CD4-positive, alpha-beta memory T cell (primary cell): ENCODE measurements at regions not wholly inside any gene's neighbourhood (a gene's known extent, or its start where the extent isn't known, plus 50 kb on each side); places are given as distances from the start of the nearest gene placed in this dataset.

Experiments
- CTCF ChIA-PET: fragments of 350-600 bp; sonication (Branson Sonifier 250); formaldehyde crosslinking; loops from one replicate; lab custom pipeline; 2021; ENCODE audit warnings: inconsistent platforms; ENCODE audit not compliant: partially characterized antibody; lab: Charles Lee
- POLR2A ChIA-PET: fragments of 350-600 bp; sonication (Branson Sonifier 250); formaldehyde crosslinking; loops from one replicate; lab custom pipeline; 2021; ENCODE audit not compliant: partially characterized antibody; lab: Charles Lee
- DNase-seq, 5 donors: peaks; one replicate each; pipeline versions ENCODE4 v3.0.0 to v3.0.0-alpha.2; 2020 to 2022; ENCODE audit warnings: mixed read lengths in 1 of 5
- H3K27ac ChIP-seq: one replicate; pipeline ENCODE4 v1.7.0; 2013; ENCODE audit warnings: low read depth, low read length
- H3K27me3 ChIP-seq: 2 replicates; pipeline ENCODE4 v1.7.0; 2013; ENCODE audit warnings: mild to moderate bottlenecking, low read length, moderate library complexity; ENCODE audit not compliant: insufficient read depth
- H3K36me3 ChIP-seq: 2 replicates; pipeline ENCODE4 v1.7.0; 2013; ENCODE audit warnings: mild to moderate bottlenecking, low read length, moderate library complexity; ENCODE audit not compliant: insufficient read depth
- H3K4me1 ChIP-seq: 2 replicates; pipeline ENCODE4 v1.7.0; 2013; ENCODE audit warnings: mild to moderate bottlenecking, low read length, moderate library complexity; ENCODE audit not compliant: insufficient read depth
- H3K4me3 ChIP-seq, 2 donors: one replicate each; pipeline ENCODE4 v1.7.0; 2013; ENCODE audit warnings: low read length in 2 of 2, mild to moderate bottlenecking in 1 of 2
- H3K9me3 ChIP-seq, 2 donors: one replicate each; pipeline ENCODE4 v1.7.0; 2013; ENCODE audit warnings: low read length in 2 of 2, control low read depth in 1 of 2; ENCODE audit not compliant: control insufficient read depth in 1 of 2
- H3K27ac Mint-ChIP-seq, 7 donors: one replicate each; pipeline ENCODE4 v1.8.0; 2020 to 2021; ENCODE audit warnings: mixed read lengths in 7 of 7, mild to moderate bottlenecking in 6 of 7, inconsistent platforms in 3 of 7, moderate library complexity in 3 of 7
- H3K27me3 Mint-ChIP-seq, 2 donors: one replicate each; pipeline ENCODE4 v1.8.0; 2020 to 2021; ENCODE audit warnings: mixed read lengths in 2 of 2
- H3K36me3 Mint-ChIP-seq, 2 donors: one replicate each; pipeline ENCODE4 v1.8.0; 2020 to 2021; ENCODE audit warnings: mixed read lengths in 2 of 2, inconsistent platforms in 1 of 2, mild to moderate bottlenecking in 1 of 2
- H3K4me1 Mint-ChIP-seq, 4 donors: one replicate each; pipeline ENCODE4 v1.8.0; 2020 to 2021; ENCODE audit warnings: mixed read lengths in 4 of 4, mild to moderate bottlenecking in 1 of 4
- H3K4me3 Mint-ChIP-seq, 8 donors: one replicate each; pipeline ENCODE4 v1.8.0; 2020 to 2021; ENCODE audit warnings: mixed read lengths in 8 of 8, mild to moderate bottlenecking in 7 of 8, moderate library complexity in 6 of 8, inconsistent platforms in 3 of 8
- H3K9me3 Mint-ChIP-seq, 8 donors: one replicate each; pipeline ENCODE4 v1.8.0; 2020 to 2021; ENCODE audit warnings: mixed read lengths in 8 of 8, mild to moderate bottlenecking in 5 of 8, inconsistent platforms in 3 of 8, moderate library complexity in 1 of 8
- intact Hi-C: fragments of 100-400 bp; cut with micrococcal nuclease; formaldehyde crosslinking; loops from one replicate; pipeline ENCODE4 v1.15.1; 2023

DNA sequence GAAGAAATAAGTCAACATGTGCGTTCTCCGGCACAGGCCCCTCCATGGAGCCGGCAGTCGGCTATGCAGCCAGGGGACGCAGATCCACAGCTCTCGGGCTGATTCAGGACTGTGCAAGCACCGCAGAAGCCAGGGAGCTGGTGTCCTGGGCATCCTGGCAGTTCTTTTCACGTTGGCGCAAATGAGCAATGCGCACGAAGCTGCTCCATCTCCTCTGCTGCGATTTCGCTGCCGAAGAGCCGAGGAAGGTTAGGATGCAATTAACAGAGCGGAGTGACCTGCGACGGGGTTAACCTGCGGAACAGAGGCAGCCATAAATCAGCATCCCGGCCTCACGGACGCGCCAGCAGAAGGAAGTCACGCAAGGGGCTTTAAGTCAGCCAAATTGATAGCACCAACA is 107.1 kb upstream of the POU3F3 start:
- Mint-ChIP-seq H3K4me3 (no peak overlapping the region), H3K4me1 (no peaks in the 10 kb centered on the region), H3K9me3 (peaks cover 0 to 5% (median 0%) of the 10 kb centered on the region in 8 donors), H3K27me3 (peaks cover 0 to 6% of the 10 kb centered on the region in 2 donors), H3K27ac (no peak overlapping the region), H3K36me3 (no peaks in the 10 kb centered on the region)
- ChIA-PET POLR2A (no interaction called here), CTCF (no interaction called here)
- intact Hi-C loops, result no loop called here
- DNase-seq, result no peak
- no peaks in the 10 kb centered on the region for H3K27me3 ChIP-seq
- H3K4me3 ChIP-seq, result no peak overlapping the region
- H3K36me3 ChIP-seq, result no peaks in the 10 kb centered on the region
- no peak overlapping the region for H3K27ac ChIP-seq
- H3K9me3 ChIP-seq, result no peaks in the 10 kb centered on the region
- H3K4me1 ChIP-seq, result no peaks in the 10 kb centered on the region

DNA sequence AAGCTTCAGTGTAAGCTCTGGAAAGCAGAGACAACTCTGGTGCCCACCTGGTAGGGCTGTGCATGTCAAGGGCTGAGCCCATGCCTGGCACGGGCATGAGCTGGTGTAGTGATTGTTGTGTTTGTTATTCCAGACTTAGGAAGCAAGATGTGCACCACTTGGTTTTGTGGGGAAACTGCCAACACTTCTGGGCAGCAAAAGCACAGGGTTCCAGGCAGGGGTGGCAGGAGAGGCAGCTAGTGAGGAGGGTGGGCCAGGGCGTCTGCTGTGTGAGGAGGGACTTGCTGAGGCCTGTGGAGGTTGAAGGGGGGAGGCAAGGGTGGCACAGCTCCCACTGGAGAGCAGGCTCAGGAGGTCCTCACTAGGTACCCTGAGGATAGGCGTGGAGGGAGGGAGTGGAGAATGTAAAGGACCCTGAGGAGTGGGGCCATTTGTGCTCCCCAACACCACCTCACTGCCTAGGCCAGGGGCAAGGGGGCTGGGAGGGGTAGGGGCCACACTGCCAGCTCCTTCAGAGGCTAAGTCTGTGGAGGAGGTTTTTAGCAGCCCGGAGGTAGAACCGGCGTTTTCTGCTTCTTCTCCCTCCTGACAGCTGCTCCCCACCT is 104.0 kb upstream of the POU3F3 start:
- no peak overlapping the region for H3K4me3 ChIP-seq
- Mint-ChIP-seq H3K4me1 (no peaks in the 10 kb centered on the region), H3K4me3 (no peak overlapping the region), H3K9me3 (peaks cover 0 to 5% (median 0%) of the 10 kb centered on the region in 8 donors), H3K36me3 (no peaks in the 10 kb centered on the region), H3K27me3 (peaks cover 0 to 6% of the 10 kb centered on the region in 2 donors), H3K27ac (no peak overlapping the region)
- H3K4me1 ChIP-seq, result no peaks in the 10 kb centered on the region
- H3K27ac ChIP-seq, result no peak overlapping the region
- DNase-seq, result no peak
- POLR2A ChIA-PET, result no interaction called here
- no peaks in the 10 kb centered on the region for H3K36me3 ChIP-seq
- H3K27me3 ChIP-seq, result no peaks in the 10 kb centered on the region
- CTCF ChIA-PET, result no interaction called here
- intact Hi-C loops, result no loop called here
- no peaks in the 10 kb centered on the region for H3K9me3 ChIP-seq

GRCh38 chr2:104752504-104752903 is 101.4 kb upstream of the POU3F3 start:
- no peak for DNase-seq

GRCh38 chr2:104755026-104755878 is 98.7 kb upstream of the POU3F3 start:
- no peak for DNase-seq
- POLR2A ChIA-PET, result no interaction called here

More at GRCh38 chr2:104752504-104752903, 101.4 kb upstream of the POU3F3 start:
- Histone ChIP-seq H3K4me3 (no peak overlapping the region), H3K27ac (no peak overlapping the region), H3K9me3 (no peaks in the 10 kb centered on the region), H3K4me1 (no peaks in the 10 kb centered on the region), H3K36me3 (no peaks in the 10 kb centered on the region), H3K27me3 (no peaks in the 10 kb centered on the region)
- peaks cover 0 to 5% (median 1%) of the 10 kb centered on the region in 8 donors for H3K9me3 Mint-ChIP-seq
- ChIA-PET POLR2A (no interaction called here), CTCF (no interaction called here)
- H3K36me3 Mint-ChIP-seq, result no peaks in the 10 kb centered on the region
- no peaks in the 10 kb centered on the region for H3K4me1 Mint-ChIP-seq
- H3K27ac Mint-ChIP-seq, result no peak overlapping the region
- H3K27me3 Mint-ChIP-seq, result peaks cover 3 to 4% of the 10 kb centered on the region in 2 donors
- intact Hi-C loops, result no loop called here
- no peak overlapping the region for H3K4me3 Mint-ChIP-seq

GRCh38 chr2:104756118-104756517 is 97.8 kb upstream of the POU3F3 start:
- Histone ChIP-seq H3K27me3 (no peaks in the 10 kb centered on the region), H3K4me1 (no peaks in the 10 kb centered on the region), H3K9me3 (no peaks in the 10 kb centered on the region), H3K27ac (no peak overlapping the region), H3K4me3 (no peak overlapping the region), H3K36me3 (no peaks in the 10 kb centered on the region)
- Mint-ChIP-seq H3K9me3 (peaks cover 0 to 4% (median 0%) of the 10 kb centered on the region in 8 donors), H3K4me1 (no peaks in the 10 kb centered on the region), H3K36me3 (no peaks in the 10 kb centered on the region), H3K4me3 (no peak overlapping the region), H3K27ac (no peak overlapping the region), H3K27me3 (peaks cover under 1 to 6% of the 10 kb centered on the region in 2 donors)
- intact Hi-C loops, result no loop called here
- CTCF ChIA-PET, result no interaction called here
- no peak for DNase-seq
- POLR2A ChIA-PET, result no interaction called here

More at GRCh38 chr2:104755026-104755878, 98.7 kb upstream of the POU3F3 start:
- H3K9me3 Mint-ChIP-seq, result peaks cover 0 to 4% (median 0%) of the 10 kb centered on the region in 8 donors
- H3K4me3 Mint-ChIP-seq, result no peak overlapping the region
- H3K36me3 Mint-ChIP-seq, result no peaks in the 10 kb centered on the region
- Histone ChIP-seq H3K36me3 (no peaks in the 10 kb centered on the region), H3K4me3 (no peak overlapping the region), H3K9me3 (no peaks in the 10 kb centered on the region), H3K4me1 (no peaks in the 10 kb centered on the region), H3K27ac (no peak overlapping the region), H3K27me3 (no peaks in the 10 kb centered on the region)
- CTCF ChIA-PET, result no interaction called here
- peaks cover 4 to 6% of the 10 kb centered on the region in 2 donors for H3K27me3 Mint-ChIP-seq
- intact Hi-C loops, result no loop called here
- H3K4me1 Mint-ChIP-seq, result no peaks in the 10 kb centered on the region
- no peak overlapping the region for H3K27ac Mint-ChIP-seq

- Mint-ChIP-seq H3K36me3 (no peaks in the 10 kb centered on the region), H3K27me3 (peaks cover 2 to 6% of the 10 kb centered on the region in 2 donors), H3K4me1 (no peaks in the 10 kb centered on the region), H3K4me3 (no peak overlapping the region), H3K27ac (no peak overlapping the region), H3K9me3 (peaks cover 0 to 4% (median 0%) of the 10 kb centered on the region in 8 donors)
- H3K4me3 ChIP-seq, result no peak overlapping the region
- H3K27me3 ChIP-seq, result no peaks in the 10 kb centered on the region
- no peaks in the 10 kb centered on the region for H3K4me1 ChIP-seq
- no peaks in the 10 kb centered on the region for H3K36me3 ChIP-seq
- no peak for DNase-seq
- POLR2A ChIA-PET, result no interaction called here
- CTCF ChIA-PET, result no interaction called here
- intact Hi-C loops, result no loop called here
- no peaks in the 10 kb centered on the region for H3K9me3 ChIP-seq
- no peak overlapping the region for H3K27ac ChIP-seq
Observed at GRCh38 chr2:104757056-104757455, 96.9 kb upstream of the POU3F3 start.

DNA sequence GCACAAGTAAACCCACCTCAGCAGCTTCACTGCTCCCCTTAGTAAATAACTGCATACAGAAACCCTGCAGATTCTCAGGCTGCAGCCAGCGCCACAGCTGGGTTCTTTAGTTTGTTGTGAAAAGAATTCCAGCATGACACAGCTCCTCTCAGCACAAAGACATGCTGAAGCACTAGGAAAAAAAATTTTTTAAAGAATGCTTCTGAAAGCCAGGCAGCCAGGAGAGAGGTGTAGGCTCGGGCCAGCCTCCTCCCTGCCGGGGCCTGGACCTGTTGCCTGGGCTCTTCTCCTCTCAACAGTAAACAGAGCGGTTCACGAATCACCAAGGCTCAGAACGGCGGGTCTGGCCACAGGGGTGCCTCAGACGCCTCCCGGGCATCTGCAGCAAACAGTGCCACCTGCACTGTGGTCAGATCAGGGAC is 95.7 kb upstream of the POU3F3 start:
- no peaks in the 10 kb centered on the region for H3K36me3 ChIP-seq
- intact Hi-C loops, result no loop called here
- H3K27ac ChIP-seq, result no peak overlapping the region
- ChIA-PET CTCF (no interaction called here), POLR2A (no interaction called here)
- H3K4me1 ChIP-seq, result no peaks in the 10 kb centered on the region
- no peak overlapping the region for H3K27ac Mint-ChIP-seq
- H3K4me1 Mint-ChIP-seq, result no peaks in the 10 kb centered on the region
- no peak overlapping the region for H3K4me3 Mint-ChIP-seq
- no peaks in the 10 kb centered on the region for H3K36me3 Mint-ChIP-seq
- H3K9me3 ChIP-seq, result no peaks in the 10 kb centered on the region
- H3K27me3 ChIP-seq, result no peaks in the 10 kb centered on the region
- H3K9me3 Mint-ChIP-seq, result peaks cover 0 to 4% (median 0%) of the 10 kb centered on the region in 8 donors
- DNase-seq, result no peak
- H3K27me3 Mint-ChIP-seq, result peaks cover 3 to 6% of the 10 kb centered on the region in 2 donors
- no peak overlapping the region for H3K4me3 ChIP-seq
